ENCODE measurements at regions not wholly inside any gene's neighbourhood (a gene's known extent, or its start where the extent isn't known, plus 50 kb on each side); places are given as distances from the start of the nearest gene placed in this dataset.

DNA sequence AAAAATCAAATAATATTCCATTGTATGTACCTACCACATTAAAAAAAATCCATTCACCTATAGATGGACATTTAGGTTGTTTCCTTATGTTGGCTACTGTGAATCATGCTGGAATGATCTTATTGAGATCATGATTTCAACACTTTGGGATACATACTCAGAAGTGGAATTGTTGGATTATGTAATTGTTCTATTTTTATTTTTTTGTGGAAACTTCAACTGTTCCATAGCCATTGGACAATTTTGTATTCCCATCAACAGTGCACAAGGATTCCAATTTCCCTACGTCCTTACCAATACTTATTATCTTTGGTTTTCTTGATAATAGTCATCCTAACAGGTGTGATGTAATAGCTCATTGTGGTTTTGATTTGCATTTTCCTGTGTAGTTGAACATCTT is 834.0 kb downstream of the MAFB start:
- no peak for DNase-seq

DNA sequence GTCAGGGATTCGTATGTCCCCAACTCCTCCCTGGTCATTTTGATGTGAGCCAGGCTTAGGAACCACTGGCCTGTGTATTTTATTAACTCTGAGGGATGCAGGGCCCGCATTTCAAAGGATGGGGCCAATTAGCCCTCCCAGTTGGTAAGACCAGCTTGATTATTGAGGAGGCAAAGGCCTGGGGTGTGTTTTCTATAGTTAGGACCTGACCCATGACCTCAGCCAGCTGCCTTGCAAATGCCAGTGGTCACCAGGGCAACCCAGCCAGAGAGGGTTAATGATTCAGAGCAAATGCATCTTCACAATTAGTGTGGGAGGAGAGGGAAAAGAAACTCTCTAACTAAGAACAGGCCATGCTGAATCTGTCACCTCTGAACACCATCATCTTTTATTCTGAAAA is 835.4 kb downstream of the MAFB start:
- no peak for DNase-seq

DNA sequence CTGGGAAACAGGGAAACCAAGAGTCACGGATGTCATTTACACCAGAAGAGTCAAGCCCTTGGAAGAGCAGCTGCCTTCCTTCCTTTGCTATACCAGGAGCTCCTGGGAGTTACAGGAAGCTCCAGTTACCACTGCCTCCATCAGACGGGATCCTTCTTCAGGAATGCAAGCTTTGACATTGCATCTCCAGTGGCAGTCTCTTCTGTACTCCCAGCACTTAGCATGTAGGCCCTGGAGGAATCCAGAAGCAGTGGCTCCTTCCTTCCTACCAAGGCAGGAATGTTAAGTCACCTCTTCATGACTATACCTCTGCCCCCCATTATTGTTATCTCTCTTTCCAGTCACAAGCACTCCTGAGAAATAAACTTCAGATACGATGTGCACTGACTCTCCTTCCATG is 836.0 kb downstream of the MAFB start:
- no peak for DNase-seq

DNA sequence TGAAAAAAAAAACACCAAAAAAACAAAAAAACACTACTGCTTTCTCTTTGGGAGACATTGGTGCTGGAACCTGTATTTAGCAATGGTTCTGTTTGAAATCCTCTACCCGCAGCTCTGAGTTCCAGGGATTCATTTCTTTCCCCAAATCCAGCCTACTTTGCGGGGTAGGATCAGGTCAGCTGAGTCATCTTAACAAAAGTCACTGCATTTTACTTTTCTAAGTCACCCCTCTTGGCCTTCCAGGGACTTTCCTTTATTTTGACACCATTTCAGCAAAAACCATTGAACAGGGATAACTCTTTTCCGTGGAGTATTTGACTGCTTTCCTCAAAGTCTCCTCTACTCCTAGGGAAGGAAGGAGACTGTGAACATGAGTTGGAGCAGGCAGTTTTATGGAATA is 837.6 kb downstream of the MAFB start:
- no peak for DNase-seq

DNA sequence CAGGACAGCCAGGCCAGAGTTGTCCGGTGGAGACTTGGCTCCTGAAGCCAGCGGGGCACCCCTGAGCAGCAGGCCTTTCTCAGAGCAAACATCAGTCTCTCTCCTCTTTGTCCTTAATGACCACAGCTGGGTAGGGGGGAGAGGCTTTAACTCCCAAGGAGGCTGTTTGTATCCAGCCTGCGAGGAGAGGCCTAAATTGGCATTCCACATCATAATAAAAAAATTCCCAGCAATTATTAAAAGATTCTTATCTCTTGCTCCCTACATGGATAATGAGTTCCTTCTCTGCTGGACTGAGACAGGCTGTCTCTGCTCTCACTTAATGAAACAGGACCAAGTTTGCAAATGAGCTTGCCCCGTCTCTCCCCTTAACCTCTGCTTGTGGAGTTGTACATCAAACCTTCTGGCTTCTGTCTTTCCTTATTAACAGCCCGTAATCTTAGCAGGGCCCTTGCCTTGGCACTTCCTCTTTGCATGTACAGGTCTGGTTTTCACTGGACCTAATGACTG is 838.2 kb downstream of the MAFB start:
- no peak for DNase-seq

DNA sequence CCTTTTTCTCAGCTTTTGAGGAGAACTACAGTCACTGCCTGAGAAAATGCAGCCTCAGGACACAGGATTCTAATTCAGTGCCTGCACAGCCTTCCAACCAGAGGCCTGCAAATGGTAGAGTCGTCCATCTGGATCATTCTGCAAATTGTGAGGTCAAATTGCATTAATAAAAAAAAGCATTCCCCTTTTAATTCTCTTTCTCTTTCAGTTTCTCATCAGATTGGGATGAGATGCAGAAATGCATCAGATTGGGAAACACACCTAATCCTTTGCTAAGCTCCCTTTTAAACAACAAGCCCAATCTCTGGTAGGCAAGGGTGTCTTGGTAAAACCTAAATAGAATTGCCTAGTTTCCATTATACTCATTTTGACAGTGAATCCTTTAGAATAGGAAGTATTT is 838.8 kb downstream of the MAFB start:
- no peak for DNase-seq

DNA sequence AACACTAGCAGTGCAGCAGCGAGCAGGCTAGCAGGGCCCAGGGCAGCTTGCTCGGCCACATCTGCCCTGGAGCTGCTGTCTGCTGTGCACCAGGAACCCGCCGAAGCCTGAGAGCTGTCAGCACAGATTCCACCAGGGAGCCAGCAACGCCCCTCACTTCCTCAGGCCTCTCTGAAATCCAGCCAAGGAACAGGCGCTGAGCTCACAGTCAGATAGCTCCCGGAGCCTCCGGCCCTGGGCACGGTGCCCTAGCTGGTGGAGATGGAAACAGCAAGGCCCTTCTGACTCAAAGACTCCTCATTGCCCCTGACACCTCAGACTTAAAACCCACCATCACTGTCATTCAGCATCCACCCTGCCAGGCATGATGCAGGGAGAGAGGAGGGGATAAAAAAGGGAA is 839.4 kb downstream of the MAFB start:
- no peak for DNase-seq

DNA sequence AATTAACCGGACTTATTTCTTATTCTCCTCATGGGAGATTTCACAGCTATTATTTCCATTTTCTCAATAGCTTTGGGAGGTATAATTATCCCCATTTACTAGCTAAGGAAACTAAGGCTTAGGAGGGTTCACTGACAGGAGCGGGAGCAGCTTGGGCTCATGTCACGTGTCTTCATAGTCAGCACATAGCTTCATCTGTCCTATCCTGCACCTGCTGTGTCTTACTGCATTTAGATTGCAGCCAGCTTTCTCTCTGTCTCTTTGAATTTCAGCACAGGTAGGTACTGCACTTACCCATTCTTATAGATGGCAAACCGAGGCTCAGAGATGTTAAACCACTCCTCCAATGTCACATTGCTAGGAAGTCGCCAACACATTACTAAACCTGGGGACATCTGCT is 839.9 kb downstream of the MAFB start:
- no peak for DNase-seq

DNA sequence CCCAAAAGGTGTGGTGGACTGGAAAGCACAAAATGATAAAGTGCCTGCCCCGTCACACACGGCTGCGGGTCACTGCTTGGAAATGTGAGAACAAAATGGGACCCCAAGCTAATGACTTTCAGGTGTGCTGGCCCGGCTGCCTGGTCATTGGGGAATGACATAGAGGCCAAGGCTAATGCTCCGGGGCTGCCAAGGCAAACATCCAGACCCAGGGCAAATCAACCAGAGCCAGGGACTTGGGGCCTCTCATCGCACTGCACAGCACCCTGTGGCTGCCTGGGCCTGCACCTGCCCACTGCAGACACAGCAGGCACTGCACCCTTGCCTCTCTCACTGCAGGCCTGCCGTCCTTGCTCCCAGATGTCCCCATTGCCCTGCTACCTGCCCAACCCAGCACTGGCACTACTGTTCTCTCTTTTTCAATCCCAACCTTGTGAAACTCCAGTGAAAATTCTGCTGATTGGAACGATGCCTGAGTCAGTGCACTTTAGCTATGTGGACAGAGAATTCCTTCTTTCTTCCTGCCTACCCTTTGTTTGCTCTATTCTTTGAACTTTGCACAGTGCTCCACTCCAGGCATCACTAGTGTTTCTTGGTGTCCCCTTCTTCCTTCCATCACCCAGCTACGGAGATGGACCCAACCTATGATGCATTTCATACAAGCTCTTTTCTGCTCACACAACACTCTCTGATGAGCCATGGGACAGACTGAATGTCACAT is 849.5 kb downstream of the MAFB start:
- no peak for DNase-seq

DNA sequence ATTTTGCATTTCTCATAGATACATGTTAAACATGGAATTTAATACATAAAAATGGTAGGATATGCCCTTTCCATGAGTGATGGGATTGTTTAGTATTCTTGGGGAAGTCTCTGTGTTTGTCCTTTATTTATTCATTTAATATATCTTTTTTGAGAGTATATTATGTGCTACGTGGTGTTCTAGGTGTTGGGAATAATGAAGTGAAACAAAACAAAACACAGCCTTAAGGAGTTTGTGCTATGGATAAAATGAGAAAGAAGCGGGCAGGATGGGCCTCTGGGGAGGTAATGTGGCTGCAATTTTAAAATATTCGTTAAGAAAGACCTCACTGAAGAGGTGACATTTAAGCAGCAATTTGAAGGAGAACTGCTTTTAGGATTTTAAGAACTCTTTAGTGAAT is 851.5 kb downstream of the MAFB start:
- no peak for DNase-seq

DNA sequence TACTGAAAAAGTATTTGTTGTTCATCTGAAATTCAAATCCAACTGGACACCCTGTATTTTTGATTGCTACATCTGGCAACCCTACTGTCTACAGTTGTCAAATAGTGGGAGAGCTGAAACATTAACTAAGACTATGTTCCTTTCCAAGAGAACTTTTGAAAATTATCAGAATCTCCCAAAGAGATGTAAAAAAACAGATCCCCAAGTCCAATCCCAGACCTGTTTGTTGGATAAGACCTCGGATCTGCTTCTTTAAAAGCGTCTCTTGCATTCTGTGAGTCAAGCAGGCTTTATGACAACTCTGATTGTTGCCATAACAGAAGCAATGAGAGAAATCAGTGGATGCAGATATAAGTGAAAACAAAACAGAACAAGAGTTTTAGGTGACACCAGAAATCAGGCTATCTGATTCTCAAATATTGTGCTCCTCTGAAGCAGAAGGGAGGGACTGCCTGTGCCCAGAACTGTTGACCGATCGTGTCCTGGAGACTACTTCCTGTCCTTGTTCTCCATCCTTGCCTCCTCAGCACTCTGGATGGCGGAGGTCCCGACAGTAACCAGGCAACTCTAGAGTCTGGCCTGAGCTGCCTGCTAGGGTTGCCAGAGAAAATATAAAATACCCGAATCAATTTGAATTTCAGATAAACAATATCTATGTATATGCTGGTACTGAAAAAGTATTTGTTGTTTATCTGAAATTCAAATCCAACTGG is 853.8 kb downstream of the MAFB start:
- no peak for DNase-seq

DNA sequence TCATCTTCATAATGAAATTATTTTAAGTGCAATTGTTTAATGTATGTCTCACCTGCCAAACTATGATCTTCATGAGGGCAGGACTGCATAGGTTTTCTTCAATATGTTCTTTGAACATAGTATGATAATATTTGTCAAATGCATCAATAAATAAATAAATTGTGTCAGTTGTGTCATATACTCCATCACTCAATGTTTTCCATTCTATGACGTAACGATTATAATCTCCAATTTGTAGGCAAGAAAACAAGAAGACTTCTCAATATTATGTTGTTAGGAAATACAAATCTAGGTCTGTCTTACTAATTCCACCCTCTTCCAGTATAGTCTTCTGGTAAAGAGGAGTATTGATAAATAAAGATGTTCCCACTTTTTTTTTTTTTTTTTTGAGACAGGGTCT is 858.1 kb downstream of the MAFB start:
- DNase-seq: no peak

DNA sequence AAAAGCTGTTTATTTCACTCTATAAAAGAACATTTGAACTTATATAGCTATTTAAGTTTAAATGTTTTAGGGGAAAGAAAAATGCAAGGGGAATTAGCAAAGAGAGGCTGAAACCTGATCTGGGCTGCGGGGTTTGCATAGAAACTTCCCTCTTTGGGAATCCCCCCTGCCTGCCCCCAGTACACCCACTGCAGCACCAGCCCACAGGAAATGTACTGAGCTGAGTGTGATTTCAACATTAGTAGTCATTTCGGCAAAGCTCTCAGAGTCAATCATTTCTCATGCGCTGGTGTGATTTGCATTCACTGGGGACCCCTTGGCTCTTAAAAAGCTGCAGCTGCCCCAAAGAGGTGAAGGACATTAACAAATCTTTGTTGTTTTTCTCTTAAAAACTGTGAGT is 859.4 kb downstream of the MAFB start:
- DNase-seq: no peak

DNA sequence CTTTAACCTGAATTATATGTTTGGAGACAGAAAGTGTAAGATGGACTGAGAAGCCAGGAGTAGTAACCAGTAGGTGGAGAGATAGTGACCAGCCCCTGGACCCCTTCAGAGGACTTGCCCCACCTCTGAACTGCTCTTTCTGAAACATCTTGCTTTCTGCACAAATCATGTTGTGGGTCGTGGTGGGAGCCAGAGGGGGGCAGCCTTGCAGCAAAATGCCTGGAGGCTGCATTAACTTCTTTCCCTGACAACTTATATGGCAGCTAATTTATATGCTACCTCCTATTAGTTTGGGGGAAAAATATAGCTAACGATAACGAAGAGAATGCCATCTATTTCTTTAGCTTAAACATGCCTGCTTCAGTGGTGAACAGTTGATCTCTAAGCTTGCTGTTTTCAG is 859.8 kb downstream of the MAFB start:
- no peak for DNase-seq

DNA sequence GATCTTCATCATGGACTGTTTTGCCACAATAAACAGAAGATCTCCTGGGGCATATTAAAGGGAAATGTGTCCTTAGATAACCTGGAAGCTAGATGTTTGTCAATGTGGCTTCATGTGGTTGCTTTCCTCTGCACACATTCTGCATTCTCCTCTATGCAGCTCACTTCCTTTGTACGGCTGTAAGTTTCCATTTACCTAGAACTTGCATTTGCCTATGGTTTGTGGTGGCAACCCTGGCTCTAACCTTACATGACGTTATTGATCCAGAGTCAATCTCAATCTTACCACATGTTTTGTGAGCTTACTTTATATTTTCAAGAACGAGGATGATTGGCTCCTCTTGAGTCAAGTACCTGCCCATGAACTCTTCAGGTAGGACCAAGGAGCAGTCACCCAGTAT is 863.1 kb downstream of the MAFB start:
- DNase-seq: no peak

DNA sequence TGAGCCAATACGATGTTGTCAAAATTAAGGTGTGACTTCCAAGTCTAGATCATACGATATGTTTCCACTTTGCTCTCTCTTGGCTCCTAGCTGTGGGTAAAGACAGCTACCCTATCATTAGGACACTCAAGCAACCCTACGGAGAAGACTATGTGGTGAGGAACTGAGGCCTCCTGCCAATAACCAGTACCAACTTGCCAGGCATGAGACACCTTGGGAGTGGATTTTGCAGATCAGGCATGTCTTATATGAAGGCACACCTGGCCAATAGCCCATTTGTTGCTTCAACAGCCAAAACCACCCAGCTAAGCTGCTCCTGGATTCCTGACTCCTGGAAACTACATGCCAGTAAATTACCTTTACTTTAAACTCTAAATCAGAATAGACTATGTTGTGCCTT is 863.4 kb downstream of the DHX35 start:
- no peak for DNase-seq

DNA sequence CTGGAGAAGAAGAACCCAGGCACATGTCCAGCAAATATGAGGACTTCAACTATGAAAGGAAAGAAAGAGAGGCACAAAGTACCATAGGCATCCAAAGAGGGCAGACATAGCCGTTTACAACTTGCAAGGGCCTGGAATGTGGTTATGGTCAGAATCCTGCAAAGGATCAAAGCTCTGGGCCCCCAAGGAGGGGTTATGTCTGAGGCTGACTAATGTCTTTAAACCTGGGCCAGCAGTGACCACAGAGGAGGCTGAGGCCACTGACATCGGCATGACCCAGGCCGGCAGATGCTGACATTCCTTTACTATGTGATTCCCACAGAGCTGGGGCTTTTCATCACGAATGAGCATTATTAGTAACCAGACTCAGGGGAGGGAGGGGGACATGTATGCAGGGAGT is 861.1 kb downstream of the DHX35 start:
- no peak for DNase-seq

DNA sequence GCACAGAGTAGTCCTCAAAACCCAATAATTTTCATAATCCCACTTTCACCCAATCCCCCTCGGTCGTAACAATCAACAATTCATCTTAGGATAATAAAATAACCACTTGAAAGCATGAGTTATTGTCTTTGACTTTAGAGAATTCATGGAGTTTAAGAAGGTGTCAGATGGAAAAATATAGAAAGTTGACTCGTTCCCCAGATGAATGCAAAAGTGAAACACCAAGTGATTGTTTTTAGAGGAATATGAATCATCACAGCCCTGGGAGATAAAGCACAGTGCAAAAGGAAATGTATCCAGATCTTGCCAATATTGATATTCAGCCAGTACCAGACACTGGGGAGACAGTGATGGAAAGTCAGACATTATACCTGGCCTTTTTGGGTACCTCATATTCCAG is 860.5 kb downstream of the DHX35 start:
- DNase-seq: no peak

DNA sequence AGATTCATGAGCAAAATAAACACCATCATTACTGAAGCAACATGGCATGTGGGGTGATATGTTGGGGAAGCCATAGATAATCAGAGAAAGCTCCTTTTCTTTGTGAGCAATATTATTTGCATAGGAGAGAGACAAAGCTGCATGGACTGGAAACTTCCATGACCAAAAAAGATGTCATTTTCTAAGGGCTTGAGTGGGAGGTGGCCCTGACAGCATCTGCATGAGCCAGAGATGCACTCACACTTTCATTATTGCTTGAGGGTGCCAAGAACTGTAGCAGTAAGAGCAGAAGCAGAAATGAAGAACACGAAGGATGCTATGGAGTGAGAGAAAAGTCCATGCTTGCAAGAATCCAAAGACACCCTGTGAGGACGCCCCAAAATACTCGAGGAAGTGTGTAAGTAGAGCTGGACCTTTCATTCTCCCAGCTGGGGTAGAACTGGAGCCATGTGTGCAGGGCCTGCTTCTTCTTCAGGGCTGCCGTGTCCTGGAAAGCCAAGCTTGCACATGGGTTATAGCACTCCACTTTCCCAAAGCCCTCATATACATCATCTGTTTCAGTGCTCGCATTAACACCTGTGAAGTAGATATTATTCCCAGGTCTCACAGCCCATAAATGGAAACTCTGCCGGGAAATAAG is 851.2 kb downstream of the DHX35 start:
- DNase-seq: no peak

DNA sequence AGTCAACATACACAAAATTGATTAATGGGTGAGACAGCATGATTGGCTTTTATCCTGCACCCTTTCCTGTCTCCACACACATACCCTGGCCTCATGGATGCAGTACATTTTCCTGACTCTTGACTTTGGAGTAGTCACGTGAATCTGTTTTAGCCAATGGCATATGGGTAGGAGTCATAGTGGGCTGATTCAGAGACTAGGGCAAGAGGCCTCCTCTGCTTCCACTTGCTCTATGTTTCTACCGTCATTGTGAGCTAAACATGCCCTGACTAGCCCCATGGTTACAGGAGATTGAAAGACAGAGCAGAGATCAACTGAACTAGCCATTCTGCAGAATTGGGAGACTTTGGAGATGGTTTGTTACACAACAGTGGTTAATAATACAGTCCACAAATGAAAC is 850.0 kb downstream of the DHX35 start:
- no peak for DNase-seq

DNA sequence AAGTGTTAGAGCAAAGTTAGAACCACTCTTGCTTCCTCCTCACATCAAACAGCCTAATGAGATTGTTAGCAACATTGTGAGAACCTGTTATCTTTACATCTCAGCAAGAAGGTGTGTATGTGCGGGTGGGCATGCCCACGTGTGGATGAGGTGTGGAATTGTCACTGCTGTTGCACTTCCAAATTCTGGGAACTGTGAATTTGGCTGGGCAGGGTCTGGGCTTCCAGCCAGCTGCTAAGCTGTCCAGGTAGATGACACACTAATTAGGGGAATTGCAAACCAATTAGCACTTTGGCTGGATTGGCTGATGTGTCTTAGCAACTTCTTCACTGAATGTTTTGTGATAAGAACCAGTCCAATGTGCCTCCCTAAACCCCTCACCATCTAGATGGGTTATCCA is 848.2 kb downstream of the DHX35 start:
- DNase-seq: no peak

DNA sequence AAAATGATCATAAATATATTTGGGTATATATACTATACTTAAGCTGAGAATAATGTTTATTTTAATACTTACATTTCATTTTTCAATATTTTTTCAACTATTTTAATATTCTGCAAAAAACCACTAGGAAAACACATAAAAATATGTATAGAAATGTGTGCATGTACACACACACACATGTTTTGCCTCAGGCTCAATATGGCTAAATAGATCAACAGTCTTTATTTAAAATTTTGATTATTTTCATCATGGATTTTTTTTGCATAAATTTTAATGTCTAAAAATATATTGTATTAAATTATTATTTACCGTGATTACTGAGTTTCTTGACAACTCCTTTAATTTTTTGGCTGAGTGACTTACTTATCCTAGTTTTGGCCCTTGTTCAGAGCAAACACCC is 846.5 kb downstream of the DHX35 start:
- DNase-seq: no peak

DNA sequence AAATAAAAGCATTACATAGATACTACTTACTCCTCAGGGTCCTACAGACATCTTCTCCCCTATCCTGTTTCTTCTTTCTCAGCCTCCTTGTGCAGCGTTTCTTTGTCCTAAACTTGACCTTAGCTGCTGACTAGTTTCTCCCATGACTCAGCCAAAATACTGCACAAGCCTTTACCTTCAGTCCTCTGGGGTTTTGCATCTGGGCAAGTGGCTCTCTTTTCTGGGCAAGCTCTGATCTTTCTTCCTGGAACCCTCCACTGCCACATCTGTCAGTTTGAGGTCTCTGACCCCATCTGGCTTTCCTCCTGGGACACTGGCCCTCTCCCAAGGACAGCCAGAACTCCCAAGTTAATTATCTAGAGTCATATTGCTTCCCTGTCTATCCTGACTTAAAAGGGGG is 838.4 kb downstream of the DHX35 start:
- DNase-seq: no peak

DNA sequence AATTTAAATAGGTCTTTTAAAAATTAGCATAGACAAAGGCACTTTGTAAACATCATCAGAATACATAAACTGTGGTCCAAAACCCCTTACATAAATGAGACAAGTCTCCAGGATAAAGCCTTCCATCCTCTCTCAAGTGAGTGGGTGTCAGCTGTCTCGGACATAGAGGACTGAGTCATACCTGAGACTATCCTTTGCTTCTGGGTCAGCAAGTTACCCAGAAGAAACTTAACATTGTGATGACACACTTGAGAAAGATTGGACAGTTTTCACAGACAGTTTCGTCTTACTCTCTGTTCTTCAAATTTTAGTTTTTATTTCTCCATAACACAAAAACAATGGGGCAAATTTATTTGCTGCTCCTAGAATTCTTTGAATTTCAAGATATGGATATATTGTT is 838.0 kb downstream of the DHX35 start:
- DNase-seq: no peak
